IMR-90 (cell line): ENCODE measurements at regions not wholly inside any gene's neighbourhood (a gene's known extent, or its start where the extent isn't known, plus 50 kb on each side); places are given as distances from the start of the nearest gene placed in this dataset.
A peak's percentile ranks its signal among the peaks of the same experiment; 100 is the strongest.

Experiments used
- ATAC-seq: fragments of 200-7000 bp; cut with Tn5 transposase; 2 replicates; pipeline ENCODE4 v1.9.1; 2020; ENCODE audit warnings: low read depth, mild to moderate bottlenecking, moderate library complexity
- BruUV-seq: library from RNA; stranded (reverse); fragments of 400-500 nt; replicated peaks from 2 replicates; lab custom pipeline; 2021; lab: Mats Ljungman, UMichigan
- CTCF ChIA-PET: fragments of 300-600 bp; formaldehyde crosslinking; extraction: SDS; loops from one replicate; lab custom pipeline; 2021; ENCODE audit warnings: antibody characterized with exemption; lab: Yijun Ruan, JAX
- POLR2A ChIA-PET: fragments of 300-600 bp; sonication (Branson Sonifier 250); formaldehyde crosslinking; loops from one replicate; lab custom pipeline; 2022; ENCODE audit warnings: antibody characterized with exemption; ENCODE audit not compliant: unreplicated experiment; lab: Charles Lee
- DNase-seq: peaks from one replicate; pipeline ENCODE4 v3.0.0; 2013
- H2AFZ ChIP-seq: replicated peaks from 2 replicates; pipeline ENCODE3; 2013; ENCODE audit warnings: low read length, mild to moderate bottlenecking; ENCODE audit not compliant: poor library complexity
- H2AK5ac ChIP-seq: 2 replicates; pipeline ENCODE4 v1.6.1; 2013; ENCODE audit warnings: low read depth, low read length, inconsistent platforms
- H2AK9ac ChIP-seq: replicated peaks from 2 replicates; pipeline ENCODE3; 2013; ENCODE audit warnings: mild to moderate bottlenecking, low read depth, low read length, moderate library complexity; ENCODE audit not compliant: poor library complexity
- H2BK120ac ChIP-seq: 2 replicates; pipeline ENCODE4 v1.6.1; 2013; ENCODE audit warnings: low read depth, low read length, inconsistent platforms
- H2BK15ac ChIP-seq: 3 replicates; pipeline ENCODE4 v1.6.1; 2013; ENCODE audit warnings: low read depth, low read length, inconsistent platforms
- H2BK20ac ChIP-seq: 2 replicates; pipeline ENCODE4 v1.6.1; 2013; ENCODE audit warnings: low read depth, mild to moderate bottlenecking, inconsistent platforms, low read length, moderate library complexity
- H2BK5ac ChIP-seq: 2 replicates; pipeline ENCODE4 v1.6.1; 2013; ENCODE audit warnings: mild to moderate bottlenecking, low read depth, low read length, inconsistent platforms; ENCODE audit not compliant: poor library complexity, severe bottlenecking
- H3K14ac ChIP-seq: replicated peaks from 2 replicates; pipeline ENCODE4 v1.6.1; 2013; ENCODE audit warnings: low read depth, low read length, inconsistent platforms
- H3K18ac ChIP-seq: 2 replicates; pipeline ENCODE4 v1.6.1; 2013; ENCODE audit warnings: low read depth, low read length, control low read depth
- H3K23ac ChIP-seq: 2 replicates; pipeline ENCODE4 v1.6.1; 2013; ENCODE audit warnings: low read depth, low read length, inconsistent platforms
- H3K27ac ChIP-seq: 2 replicates; pipeline ENCODE4 v1.5.1; 2013; ENCODE audit warnings: mild to moderate bottlenecking, control low read depth, low read length; ENCODE audit not compliant: insufficient read depth
- H3K27me3 ChIP-seq: 2 replicates; pipeline ENCODE4 v1.6.1; 2013; ENCODE audit warnings: low read length; ENCODE audit not compliant: control insufficient read depth, insufficient read depth
- H3K36me3 ChIP-seq: 2 replicates; pipeline ENCODE4 v1.6.1; 2013; ENCODE audit warnings: low read length, mixed read lengths; ENCODE audit not compliant: control insufficient read depth, insufficient read depth
- H3K4ac ChIP-seq: 2 replicates; pipeline ENCODE4 v1.6.1; 2013; ENCODE audit warnings: low read depth, low read length, inconsistent platforms
- H3K4me1 ChIP-seq: 2 replicates; pipeline ENCODE4 v1.6.1; 2013; ENCODE audit warnings: low read length, mixed read lengths; ENCODE audit not compliant: control insufficient read depth, insufficient read depth
- H3K4me2 ChIP-seq: 2 replicates; pipeline ENCODE4 v1.6.1; 2013; ENCODE audit warnings: low read depth, mild to moderate bottlenecking, control low read depth, low read length, moderate library complexity
- H3K4me3 ChIP-seq: 2 replicates; pipeline ENCODE4 v1.5.1; 2013; ENCODE audit warnings: low read depth, mild to moderate bottlenecking, control low read depth, low read length, moderate library complexity; ENCODE audit not compliant: insufficient read depth
- H3K56ac ChIP-seq: 2 replicates; pipeline ENCODE4 v1.6.1; 2013; ENCODE audit warnings: low read length, inconsistent platforms; ENCODE audit not compliant: insufficient read depth; ENCODE audit errors: extremely low read depth
- H3K79me1 ChIP-seq, 2 experiments: 2 replicates each; pipeline ENCODE4 v1.6.1; 2013; ENCODE audit warnings: low read length in 2 of 2, inconsistent platforms in 1 of 2, low read depth in 1 of 2
- H3K9ac ChIP-seq: 2 replicates; pipeline ENCODE4 v1.6.1; 2013; ENCODE audit warnings: low read depth, low read length, control low read depth
- H3K9me1 ChIP-seq: 2 replicates; pipeline ENCODE4 v1.6.1; 2013; ENCODE audit warnings: low read length, inconsistent platforms; ENCODE audit not compliant: insufficient read depth
- H3K9me3 ChIP-seq: 2 replicates; pipeline ENCODE4 v1.6.1; 2013; ENCODE audit warnings: low read length; ENCODE audit not compliant: control insufficient read depth, insufficient read depth
- H4K20me1 ChIP-seq: 2 replicates; pipeline ENCODE4 v1.6.1; 2013; ENCODE audit warnings: low read length, inconsistent platforms; ENCODE audit not compliant: insufficient read depth
- H4K5ac ChIP-seq: 2 replicates; pipeline ENCODE4 v1.6.1; 2013; ENCODE audit warnings: mild to moderate bottlenecking, low read depth, low read length, control low read depth
- H4K8ac ChIP-seq, 2 experiments: 2 replicates each; pipeline ENCODE4 v1.6.1; 2013; ENCODE audit warnings: low read depth in 2 of 2, low read length in 2 of 2, control low read depth in 1 of 2, inconsistent platforms in 1 of 2
- H4K91ac ChIP-seq: 2 replicates; pipeline ENCODE4 v1.6.1; 2013; ENCODE audit warnings: low read depth, low read length, inconsistent platforms; ENCODE audit not compliant: insufficient read depth
- BHLHE40 ChIP-seq: fragments of 150-350 bp; IDR thresholded peaks from 2 replicates; pipeline ENCODE4 v1.6.1; 2016; ENCODE audit warnings: mild to moderate bottlenecking, low read depth, low read length
- CEBPB ChIP-seq: IDR thresholded peaks from 2 replicates; pipeline ENCODE4 v1.6.1; 2012; ENCODE audit warnings: low read depth, low read length, improper control_type of control experiment
- CHD1 ChIP-seq: IDR thresholded peaks from 2 replicates; pipeline ENCODE4 v1.6.1; 2012; ENCODE audit warnings: low read depth, low read length, improper control_type of control experiment
- FOS ChIP-seq: fragments of 150-350 bp; IDR thresholded peaks from 2 replicates; pipeline ENCODE4 v1.6.1; 2016; ENCODE audit warnings: low read depth, low read length
- MAFK ChIP-seq: IDR thresholded peaks from 2 replicates; pipeline ENCODE4 v1.6.1; 2012; ENCODE audit warnings: low read depth, low read length, improper control_type of control experiment
- MAZ ChIP-seq: IDR thresholded peaks from 2 replicates; pipeline ENCODE4 v1.6.1; 2012; ENCODE audit warnings: low read depth, mild to moderate bottlenecking, low read length, improper control_type of control experiment, moderate library complexity, borderline replicate concordance
- NFE2L2 ChIP-seq: fragments of 150-350 bp; IDR thresholded peaks from 2 replicates; pipeline ENCODE4 v1.6.1; 2016; ENCODE audit warnings: low read depth, mild to moderate bottlenecking, low read length
- POLR2A ChIP-seq: IDR thresholded peaks from 2 replicates; pipeline ENCODE4 v1.6.1; 2012; ENCODE audit warnings: mild to moderate bottlenecking, low read depth, low read length
- RAD21 ChIP-seq: IDR thresholded peaks from 2 replicates; pipeline ENCODE4 v1.6.1; 2012; ENCODE audit warnings: low read length, improper control_type of control experiment
- RCOR1 ChIP-seq: IDR thresholded peaks from 2 replicates; pipeline ENCODE4 v1.6.1; 2012; ENCODE audit warnings: mild to moderate bottlenecking, low read length, improper control_type of control experiment; ENCODE audit not compliant: insufficient replicate concordance
- RFX5 ChIP-seq: IDR thresholded peaks from 2 replicates; pipeline ENCODE4 v1.8.0; 2012; ENCODE audit warnings: low read depth, mild to moderate bottlenecking, low read length, moderate library complexity
- SMC3 ChIP-seq: fragments of 150-350 bp; IDR thresholded peaks from 2 replicates; pipeline ENCODE4 v1.6.1; 2016; ENCODE audit warnings: low read depth, mild to moderate bottlenecking, antibody characterized with exemption, low read length, moderate library complexity
- WGBS, 2 experiments: methylation state at CpG; one replicate each; pipeline versions ENCODE4 v1.1.5 to v1.1.7; 2013; ENCODE audit warnings: missing lambda C conversion rate in 2 of 2; ENCODE audit not compliant: insufficient read length in 1 of 2; ENCODE audit errors: extremely low coverage in 2 of 2; 5-methylcytosine and 5-hydroxymethylcytosine counted together
- dilution Hi-C: fragments of 300-500 bp; cut with HindIII; formaldehyde crosslinking; loops from one replicate; pipeline ENCODE4 v1.14.3; 2018; ENCODE audit warnings: low sequenced_read_pairs; ENCODE audit not compliant: unreplicated experiment
- in situ Hi-C: fragments of 300-500 bp; cut with MboI; formaldehyde crosslinking; loops from 3 replicates; pipeline ENCODE4 v1.14.3; 2019; ENCODE audit warnings: low sequenced_read_pairs, inconsistent platforms, mixed read lengths
- intact Hi-C: fragments of 100-400 bp; cut with micrococcal nuclease; formaldehyde crosslinking; loops from 2 replicates; pipeline ENCODE4 v1.10.0; 2022
- TF ChIP-seq, protein P1 (sequence below): fragments of 150-350 bp; IDR thresholded peaks from 2 replicates; pipeline ENCODE4 v1.6.1; 2016; ENCODE audit warnings: low read depth, mild to moderate bottlenecking, low read length, moderate library complexity, borderline replicate concordance
- TF ChIP-seq, protein P2 (sequence below): conservative IDR thresholded peaks from 2 replicates; pipeline ENCODE4 v1.5.1; 2012; ENCODE audit warnings: mild to moderate bottlenecking, low read depth, low read length, improper control_type of control experiment
- TF ChIP-seq, protein P3 (sequence below): fragments of 150-350 bp; IDR thresholded peaks from 2 replicates; pipeline ENCODE4 v1.6.1; 2017; ENCODE audit warnings: mild to moderate bottlenecking, antibody characterized with exemption, low read length, low read depth

DNA sequence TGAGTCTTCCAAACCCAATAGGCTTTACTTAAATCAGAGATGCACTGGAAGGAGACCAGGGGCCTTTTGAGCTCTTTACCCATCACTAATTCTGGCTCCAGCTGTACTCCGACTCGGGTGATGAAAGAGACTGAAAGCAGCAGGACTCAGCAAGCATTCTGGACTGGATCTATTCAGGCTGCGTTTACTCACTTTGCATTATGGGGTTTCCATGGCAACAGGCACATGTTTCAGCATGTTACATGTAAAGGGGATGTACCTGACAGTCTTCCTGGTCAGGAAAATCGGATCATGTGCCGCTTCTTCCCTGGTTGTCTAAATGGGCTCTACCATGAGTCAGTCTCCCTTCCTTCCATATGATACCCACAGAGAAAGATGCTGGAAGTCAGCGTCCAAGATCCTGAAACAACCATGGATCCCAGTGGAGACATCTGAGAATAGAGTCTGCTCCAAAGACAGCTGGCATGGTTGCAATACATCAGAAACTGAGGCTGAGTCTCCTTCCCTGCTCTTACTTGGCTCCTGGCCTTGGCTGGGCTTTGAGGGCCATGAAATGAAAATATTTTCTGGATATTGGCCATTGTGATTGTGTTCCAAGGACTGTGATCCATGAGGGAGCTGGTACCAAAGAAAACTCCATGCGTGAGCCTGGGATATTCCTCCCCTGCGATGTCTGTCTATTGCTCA lies 102.5 kb upstream of the TNC start:
- H2BK120ac ChIP-seq, result no peak overlapping the region
- H3K4me1 ChIP-seq, result no peaks in the 10 kb centered on the region
- H3K18ac ChIP-seq, result no peak overlapping the region; the same call in 1 of the 2 replicates
- no peak overlapping the region for H2AK9ac ChIP-seq
- ChIA-PET CTCF (interaction anchor here (0.5 to 0.7 kb wide), 2 partner anchors 51 to 102 kb away, joined by 3 to 5 read pairs; no protein-coding TSS in a partner anchor), POLR2A (no interaction called here)
- no peaks in the 10 kb centered on the region for H3K9me3 ChIP-seq
- no peak overlapping the region for H3K4ac ChIP-seq
- in situ Hi-C loops (no loop called here), dilution Hi-C loops (no loop called here), intact Hi-C loops (no loop called here)
- no peaks in the 10 kb centered on the region; the same call in 1 of the 2 replicates for H3K9me1 ChIP-seq
- H2BK20ac ChIP-seq, result peak overlapping the region; percentile 9; the same call in 1 of the 2 replicates
- H2BK5ac ChIP-seq, result no peak overlapping the region
- H3K4me3 ChIP-seq, result no peak overlapping the region
- no peaks in the 10 kb centered on the region for H3K36me3 ChIP-seq
- 0 out of 2 replicates have a peak overlapping the region, but pooled peaks have one; percentile 19 for H3K14ac ChIP-seq
- H2AFZ ChIP-seq, result no peak overlapping the region
- H4K91ac ChIP-seq, result no peak overlapping the region
- no TSS peak for BruUV-seq
- H3K27ac ChIP-seq, result no peak overlapping the region
- H2AK5ac ChIP-seq, result peak overlapping the region; percentile 58; the same call in 1 of the 2 replicates
- H3K56ac ChIP-seq, result no peak overlapping the region
- no peak overlapping the region for H4K5ac ChIP-seq
- H3K79me1 ChIP-seq, result no peaks in the 10 kb centered on the region
- no peak for ATAC-seq
- H4K8ac ChIP-seq, result no peak overlapping the region
- peak; percentile 42 for DNase-seq
- no peak overlapping the region for H2BK15ac ChIP-seq
- H3K9ac ChIP-seq, result no peak overlapping the region
- H3K23ac ChIP-seq, result no peak overlapping the region
- H3K4me2 ChIP-seq, result no peak overlapping the region
- no peaks in the 10 kb centered on the region for H4K20me1 ChIP-seq
- 100% methylated on average over 2 of the region's 8 CpGs; no CpG with 5 or more reads in 1 of the 2 experiments for WGBS, 2 experiments
- no peaks in the 10 kb centered on the region; the same call in 1 of the 2 replicates for H3K27me3 ChIP-seq
- TF ChIP-seq, protein P1, sequence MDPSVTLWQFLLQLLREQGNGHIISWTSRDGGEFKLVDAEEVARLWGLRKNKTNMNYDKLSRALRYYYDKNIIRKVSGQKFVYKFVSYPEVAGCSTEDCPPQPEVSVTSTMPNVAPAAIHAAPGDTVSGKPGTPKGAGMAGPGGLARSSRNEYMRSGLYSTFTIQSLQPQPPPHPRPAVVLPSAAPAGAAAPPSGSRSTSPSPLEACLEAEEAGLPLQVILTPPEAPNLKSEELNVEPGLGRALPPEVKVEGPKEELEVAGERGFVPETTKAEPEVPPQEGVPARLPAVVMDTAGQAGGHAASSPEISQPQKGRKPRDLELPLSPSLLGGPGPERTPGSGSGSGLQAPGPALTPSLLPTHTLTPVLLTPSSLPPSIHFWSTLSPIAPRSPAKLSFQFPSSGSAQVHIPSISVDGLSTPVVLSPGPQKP, result no peak
- TF ChIP-seq FOS, result no peak
- no peak for TF ChIP-seq POLR2A
- no peak for TF ChIP-seq SMC3
- no peak for TF ChIP-seq RAD21
- TF ChIP-seq NFE2L2, result no peak
- TF ChIP-seq RCOR1, result no peak
- TF ChIP-seq, protein P2, sequence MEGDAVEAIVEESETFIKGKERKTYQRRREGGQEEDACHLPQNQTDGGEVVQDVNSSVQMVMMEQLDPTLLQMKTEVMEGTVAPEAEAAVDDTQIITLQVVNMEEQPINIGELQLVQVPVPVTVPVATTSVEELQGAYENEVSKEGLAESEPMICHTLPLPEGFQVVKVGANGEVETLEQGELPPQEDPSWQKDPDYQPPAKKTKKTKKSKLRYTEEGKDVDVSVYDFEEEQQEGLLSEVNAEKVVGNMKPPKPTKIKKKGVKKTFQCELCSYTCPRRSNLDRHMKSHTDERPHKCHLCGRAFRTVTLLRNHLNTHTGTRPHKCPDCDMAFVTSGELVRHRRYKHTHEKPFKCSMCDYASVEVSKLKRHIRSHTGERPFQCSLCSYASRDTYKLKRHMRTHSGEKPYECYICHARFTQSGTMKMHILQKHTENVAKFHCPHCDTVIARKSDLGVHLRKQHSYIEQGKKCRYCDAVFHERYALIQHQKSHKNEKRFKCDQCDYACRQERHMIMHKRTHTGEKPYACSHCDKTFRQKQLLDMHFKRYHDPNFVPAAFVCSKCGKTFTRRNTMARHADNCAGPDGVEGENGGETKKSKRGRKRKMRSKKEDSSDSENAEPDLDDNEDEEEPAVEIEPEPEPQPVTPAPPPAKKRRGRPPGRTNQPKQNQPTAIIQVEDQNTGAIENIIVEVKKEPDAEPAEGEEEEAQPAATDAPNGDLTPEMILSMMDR, result no peak
- no peak for TF ChIP-seq CEBPB
- TF ChIP-seq, protein P3, sequence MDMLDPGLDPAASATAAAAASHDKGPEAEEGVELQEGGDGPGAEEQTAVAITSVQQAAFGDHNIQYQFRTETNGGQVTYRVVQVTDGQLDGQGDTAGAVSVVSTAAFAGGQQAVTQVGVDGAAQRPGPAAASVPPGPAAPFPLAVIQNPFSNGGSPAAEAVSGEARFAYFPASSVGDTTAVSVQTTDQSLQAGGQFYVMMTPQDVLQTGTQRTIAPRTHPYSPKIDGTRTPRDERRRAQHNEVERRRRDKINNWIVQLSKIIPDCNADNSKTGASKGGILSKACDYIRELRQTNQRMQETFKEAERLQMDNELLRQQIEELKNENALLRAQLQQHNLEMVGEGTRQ, result no peak
- no peak for TF ChIP-seq MAFK
- no peak for TF ChIP-seq MAZ
- TF ChIP-seq BHLHE40, result no peak
- no peak for TF ChIP-seq RFX5
- no peak for TF ChIP-seq CHD1
